GM23338 (cell line): ENCODE measurements at regions not wholly inside any gene's neighbourhood (a gene's known extent, or its start where the extent isn't known, plus 50 kb on each side); places are given as distances from the start of the nearest gene placed in this dataset.
A peak's percentile ranks its signal among the peaks of the same experiment; 100 is the strongest.

ENCODE experiments used
- ATAC-seq: fragments of 200-7000 bp; cut with Tn5 transposase; 3 replicates; pipeline ENCODE4 v1.9.1; 2020
- DNase-seq: peaks from one replicate; pipeline ENCODE4 v3.0.0-alpha.2; 2015; ENCODE audit warnings: low spot score
- H2AFZ ChIP-seq: fragments of 200-600 bp; sonication (generic); 2 replicates; pipeline ENCODE4 v1.8.0; 2016; ENCODE audit warnings: antibody characterized with exemption, mild to moderate bottlenecking, moderate library complexity
- H3F3A ChIP-seq: fragments of 200-600 bp; sonication (generic); replicated peaks from 2 replicates; pipeline ENCODE4 v1.8.0; 2017; ENCODE audit warnings: antibody characterized with exemption, mixed run types, low read depth
- H3K27ac ChIP-seq: fragments of 200-600 bp; sonication (generic); 2 replicates; pipeline ENCODE4 v1.6.1; 2016; ENCODE audit warnings: low read depth
- H3K27me3 ChIP-seq: fragments of 200-600 bp; sonication (generic); 2 replicates; pipeline ENCODE4 v1.8.0; 2016; ENCODE audit warnings: mild to moderate bottlenecking, mixed run types, moderate library complexity; ENCODE audit not compliant: insufficient read depth
- H3K36me3 ChIP-seq: fragments of 200-600 bp; sonication (generic); 2 replicates; pipeline ENCODE4 v1.8.0; 2016; ENCODE audit warnings: mild to moderate bottlenecking; ENCODE audit not compliant: insufficient read depth
- H3K4me1 ChIP-seq: fragments of 200-600 bp; sonication (generic); 2 replicates; pipeline ENCODE4 v1.8.0; 2016; ENCODE audit warnings: mild to moderate bottlenecking, moderate library complexity; ENCODE audit not compliant: insufficient read depth
- H3K4me2 ChIP-seq: fragments of 200-600 bp; sonication (generic); 2 replicates; pipeline ENCODE4 v1.7.1; 2017; ENCODE audit warnings: mixed run types
- H3K4me3 ChIP-seq: fragments of 200-600 bp; sonication (generic); 2 replicates; pipeline ENCODE4 v1.6.1; 2016; ENCODE audit warnings: mixed run types
- H3K79me2 ChIP-seq: fragments of 200-600 bp; sonication (generic); replicated peaks from 2 replicates; pipeline ENCODE4 v1.8.0; 2017; ENCODE audit warnings: mild to moderate bottlenecking; ENCODE audit not compliant: insufficient read depth
- H3K9me2 ChIP-seq: fragments of 200-600 bp; sonication (generic); 2 replicates; pipeline ENCODE4 v1.8.0; 2017; ENCODE audit not compliant: insufficient read depth
- H4K20me1 ChIP-seq: fragments of 200-600 bp; sonication (generic); replicated peaks from 2 replicates; pipeline ENCODE4 v1.8.0; 2017; ENCODE audit warnings: mild to moderate bottlenecking; ENCODE audit not compliant: insufficient read depth
- H3K27ac Mint-ChIP-seq: 2 replicates; pipeline ENCODE4 v1.8.0; 2020; ENCODE audit warnings: inconsistent platforms, mild to moderate bottlenecking, moderate library complexity, mixed read lengths
- H3K27me3 Mint-ChIP-seq: 3 replicates; pipeline ENCODE4 v1.8.0; 2022; ENCODE audit warnings: low read depth, mild to moderate bottlenecking, moderate library complexity, mixed read lengths, inconsistent platforms; ENCODE audit not compliant: insufficient read depth, poor library complexity
- H3K36me3 Mint-ChIP-seq: 3 replicates; pipeline ENCODE4 v1.8.0; 2021; ENCODE audit warnings: low read depth, mild to moderate bottlenecking, inconsistent platforms, moderate library complexity, mixed read lengths
- H3K4me1 Mint-ChIP-seq: 3 replicates; pipeline ENCODE4 v1.8.0; 2020; ENCODE audit warnings: mild to moderate bottlenecking, inconsistent platforms, mixed read lengths
- H3K4me3 Mint-ChIP-seq: 3 replicates; pipeline ENCODE4 v1.8.0; 2021; ENCODE audit warnings: moderate library complexity, mild to moderate bottlenecking, inconsistent platforms, mixed read lengths
- H3K9me3 Mint-ChIP-seq: 3 replicates; pipeline ENCODE4 v1.8.0; 2020; ENCODE audit warnings: moderate library complexity, mild to moderate bottlenecking, inconsistent platforms, mixed read lengths
- CREB1 ChIP-seq: fragments of 250-450 bp; sonication (Bioruptor Pico); IDR thresholded peaks from 2 replicates; pipeline ENCODE4 v1.5.0; 2020; ENCODE audit warnings: low read depth, mild to moderate bottlenecking, moderate library complexity
- EZH2 ChIP-seq: fragments of 200-600 bp; sonication (generic); IDR thresholded peaks from one replicate; pipeline ENCODE4 v1.8.0; 2017; ENCODE audit warnings: antibody characterized with exemption, mild to moderate bottlenecking, low read depth; ENCODE audit not compliant: unreplicated experiment
- EZH2phosphoT487 ChIP-seq: fragments of 200-600 bp; sonication (generic); IDR thresholded peaks from one replicate; pipeline ENCODE4 v1.8.1; 2018; ENCODE audit warnings: antibody characterized with exemption; ENCODE audit not compliant: unreplicated experiment
- JUNB ChIP-seq: IDR thresholded peaks from one replicate; pipeline ENCODE4 v1.6.1; 2016; ENCODE audit warnings: antibody characterized with exemption; ENCODE audit not compliant: unreplicated experiment
- NANOG ChIP-seq: IDR thresholded peaks from 2 replicates; pipeline ENCODE4 v1.6.1; 2016; ENCODE audit warnings: antibody characterized with exemption, borderline replicate concordance
- POLR2AphosphoS5 ChIP-seq: IDR thresholded peaks from 2 replicates; pipeline ENCODE4 v1.6.1; 2016; ENCODE audit warnings: antibody characterized with exemption, low read depth
- REST ChIP-seq: IDR thresholded peaks from one replicate; pipeline ENCODE4 v1.6.1; 2018; ENCODE audit warnings: antibody characterized with exemption; ENCODE audit not compliant: unreplicated experiment
- STAT1 ChIP-seq: IDR thresholded peaks from one replicate; pipeline ENCODE4 v1.6.1; 2016; ENCODE audit warnings: antibody characterized with exemption; ENCODE audit not compliant: unreplicated experiment
- ZNF114 ChIP-seq: fragments of 250-450 bp; sonication (Bioruptor Pico); IDR thresholded peaks from 2 replicates; pipeline ENCODE4 v1.5.0; 2020; ENCODE audit warnings: mild to moderate bottlenecking, moderate library complexity
- ZNF331 ChIP-seq: fragments of 250-450 bp; sonication (Bioruptor Pico); IDR thresholded peaks from 2 replicates; pipeline ENCODE4 v1.5.0; 2020; ENCODE audit warnings: low read depth, mild to moderate bottlenecking, moderate library complexity
- TF ChIP-seq, protein P1 (sequence below): fragments of 250-450 bp; sonication (Bioruptor Pico); IDR thresholded peaks from 2 replicates; pipeline ENCODE4 v1.5.0; 2020; ENCODE audit warnings: mild to moderate bottlenecking, moderate library complexity
- TF ChIP-seq, protein P2 (sequence below): IDR thresholded peaks from 2 replicates; pipeline ENCODE4 v1.6.1; 2016; ENCODE audit warnings: antibody characterized with exemption
- TF ChIP-seq, protein P3 (sequence below), 2 experiments: fragments of 200-600 bp in 1 of 2; sonication (generic) in 1 of 2; conservative IDR thresholded peaks; 2 replicates each; pipeline versions ENCODE4 v1.5.1 to v1.6.1; 2016 to 2017; ENCODE audit warnings: antibody characterized with exemption in 2 of 2, low read depth in 2 of 2, mild to moderate bottlenecking in 2 of 2, moderate library complexity in 1 of 2

GRCh38 chr1:182129398-182129797 is 67.9 kb upstream of the ZNF648 start:
- peaks cover 8% of the 10 kb centered on the region for H3K9me3 Mint-ChIP-seq

More at GRCh38 chr1:182129398-182129797, 67.9 kb upstream of the ZNF648 start:
- no peak for ATAC-seq
- no peaks in the 10 kb centered on the region for H3K79me2 ChIP-seq
- Mint-ChIP-seq H3K27ac (no peak overlapping the region; the same call in 1 of the 2 replicates), H3K4me3 (no peak overlapping the region), H3K36me3 (peaks cover 4% of the 10 kb centered on the region; the same call in 1 of the 3 replicates), H3K4me1 (peaks cover 10% of the 10 kb centered on the region), H3K27me3 (no peaks in the 10 kb centered on the region)
- no peaks in the 10 kb centered on the region for H3F3A ChIP-seq
- H3K27ac ChIP-seq = no peak overlapping the region
- TF ChIP-seq CREB1 (CRISPR knock-in tag) (no peak), JUNB (no peak), EZH2phosphoT487 (no peak), NANOG (no peak), REST (no peak), POLR2AphosphoS5 (no peak), ZNF114 (CRISPR knock-in tag) (no peak), STAT1 (no peak), EZH2 (no peak), ZNF331 (no peak)
- TF ChIP-seq, protein P1, sequence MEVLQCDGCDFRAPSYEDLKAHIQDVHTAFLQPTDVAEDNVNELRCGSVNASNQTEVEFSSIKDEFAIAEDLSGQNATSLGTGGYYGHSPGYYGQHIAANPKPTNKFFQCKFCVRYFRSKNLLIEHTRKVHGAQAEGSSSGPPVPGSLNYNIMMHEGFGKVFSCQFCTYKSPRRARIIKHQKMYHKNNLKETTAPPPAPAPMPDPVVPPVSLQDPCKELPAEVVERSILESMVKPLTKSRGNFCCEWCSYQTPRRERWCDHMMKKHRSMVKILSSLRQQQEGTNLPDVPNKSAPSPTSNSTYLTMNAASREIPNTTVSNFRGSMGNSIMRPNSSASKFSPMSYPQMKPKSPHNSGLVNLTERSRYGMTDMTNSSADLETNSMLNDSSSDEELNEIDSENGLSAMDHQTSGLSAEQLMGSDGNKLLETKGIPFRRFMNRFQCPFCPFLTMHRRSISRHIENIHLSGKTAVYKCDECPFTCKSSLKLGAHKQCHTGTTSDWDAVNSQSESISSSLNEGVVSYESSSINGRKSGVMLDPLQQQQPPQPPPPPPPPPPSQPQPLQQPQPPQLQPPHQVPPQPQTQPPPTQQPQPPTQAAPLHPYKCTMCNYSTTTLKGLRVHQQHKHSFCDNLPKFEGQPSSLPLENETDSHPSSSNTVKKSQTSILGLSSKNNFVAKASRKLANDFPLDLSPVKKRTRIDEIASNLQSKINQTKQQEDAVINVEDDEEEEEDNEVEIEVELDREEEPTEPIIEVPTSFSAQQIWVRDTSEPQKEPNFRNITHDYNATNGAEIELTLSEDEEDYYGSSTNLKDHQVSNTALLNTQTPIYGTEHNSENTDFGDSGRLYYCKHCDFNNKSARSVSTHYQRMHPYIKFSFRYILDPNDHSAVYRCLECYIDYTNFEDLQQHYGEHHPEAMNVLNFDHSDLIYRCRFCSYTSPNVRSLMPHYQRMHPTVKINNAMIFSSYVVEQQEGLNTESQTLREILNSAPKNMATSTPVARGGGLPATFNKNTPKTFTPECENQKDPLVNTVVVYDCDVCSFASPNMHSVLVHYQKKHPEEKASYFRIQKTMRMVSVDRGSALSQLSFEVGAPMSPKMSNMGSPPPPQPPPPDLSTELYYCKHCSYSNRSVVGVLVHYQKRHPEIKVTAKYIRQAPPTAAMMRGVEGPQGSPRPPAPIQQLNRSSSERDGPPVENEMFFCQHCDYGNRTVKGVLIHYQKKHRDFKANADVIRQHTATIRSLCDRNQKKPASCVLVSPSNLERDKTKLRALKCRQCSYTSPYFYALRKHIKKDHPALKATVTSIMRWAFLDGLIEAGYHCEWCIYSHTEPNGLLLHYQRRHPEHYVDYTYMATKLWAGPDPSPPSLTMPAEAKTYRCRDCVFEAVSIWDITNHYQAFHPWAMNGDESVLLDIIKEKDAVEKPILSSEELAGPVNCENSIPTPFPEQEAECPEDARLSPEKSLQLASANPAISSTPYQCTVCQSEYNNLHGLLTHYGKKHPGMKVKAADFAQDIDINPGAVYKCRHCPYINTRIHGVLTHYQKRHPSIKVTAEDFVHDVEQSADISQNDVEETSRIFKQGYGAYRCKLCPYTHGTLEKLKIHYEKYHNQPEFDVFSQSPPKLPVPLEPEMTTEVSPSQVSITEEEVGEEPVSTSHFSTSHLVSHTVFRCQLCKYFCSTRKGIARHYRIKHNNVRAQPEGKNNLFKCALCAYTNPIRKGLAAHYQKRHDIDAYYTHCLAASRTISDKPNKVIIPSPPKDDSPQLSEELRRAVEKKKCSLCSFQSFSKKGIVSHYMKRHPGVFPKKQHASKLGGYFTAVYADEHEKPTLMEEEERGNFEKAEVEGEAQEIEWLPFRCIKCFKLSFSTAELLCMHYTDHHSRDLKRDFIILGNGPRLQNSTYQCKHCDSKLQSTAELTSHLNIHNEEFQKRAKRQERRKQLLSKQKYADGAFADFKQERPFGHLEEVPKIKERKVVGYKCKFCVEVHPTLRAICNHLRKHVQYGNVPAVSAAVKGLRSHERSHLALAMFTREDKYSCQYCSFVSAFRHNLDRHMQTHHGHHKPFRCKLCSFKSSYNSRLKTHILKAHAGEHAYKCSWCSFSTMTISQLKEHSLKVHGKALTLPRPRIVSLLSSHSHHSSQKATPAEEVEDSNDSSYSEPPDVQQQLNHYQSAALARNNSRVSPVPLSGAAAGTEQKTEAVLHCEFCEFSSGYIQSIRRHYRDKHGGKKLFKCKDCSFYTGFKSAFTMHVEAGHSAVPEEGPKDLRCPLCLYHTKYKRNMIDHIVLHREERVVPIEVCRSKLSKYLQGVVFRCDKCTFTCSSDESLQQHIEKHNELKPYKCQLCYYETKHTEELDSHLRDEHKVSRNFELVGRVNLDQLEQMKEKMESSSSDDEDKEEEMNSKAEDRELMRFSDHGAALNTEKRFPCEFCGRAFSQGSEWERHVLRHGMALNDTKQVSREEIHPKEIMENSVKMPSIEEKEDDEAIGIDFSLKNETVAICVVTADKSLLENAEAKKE (CRISPR knock-in tag) = no peak
- TF ChIP-seq, protein P2, sequence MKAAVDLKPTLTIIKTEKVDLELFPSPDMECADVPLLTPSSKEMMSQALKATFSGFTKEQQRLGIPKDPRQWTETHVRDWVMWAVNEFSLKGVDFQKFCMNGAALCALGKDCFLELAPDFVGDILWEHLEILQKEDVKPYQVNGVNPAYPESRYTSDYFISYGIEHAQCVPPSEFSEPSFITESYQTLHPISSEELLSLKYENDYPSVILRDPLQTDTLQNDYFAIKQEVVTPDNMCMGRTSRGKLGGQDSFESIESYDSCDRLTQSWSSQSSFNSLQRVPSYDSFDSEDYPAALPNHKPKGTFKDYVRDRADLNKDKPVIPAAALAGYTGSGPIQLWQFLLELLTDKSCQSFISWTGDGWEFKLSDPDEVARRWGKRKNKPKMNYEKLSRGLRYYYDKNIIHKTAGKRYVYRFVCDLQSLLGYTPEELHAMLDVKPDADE = no peak
- TF ChIP-seq, protein P3, sequence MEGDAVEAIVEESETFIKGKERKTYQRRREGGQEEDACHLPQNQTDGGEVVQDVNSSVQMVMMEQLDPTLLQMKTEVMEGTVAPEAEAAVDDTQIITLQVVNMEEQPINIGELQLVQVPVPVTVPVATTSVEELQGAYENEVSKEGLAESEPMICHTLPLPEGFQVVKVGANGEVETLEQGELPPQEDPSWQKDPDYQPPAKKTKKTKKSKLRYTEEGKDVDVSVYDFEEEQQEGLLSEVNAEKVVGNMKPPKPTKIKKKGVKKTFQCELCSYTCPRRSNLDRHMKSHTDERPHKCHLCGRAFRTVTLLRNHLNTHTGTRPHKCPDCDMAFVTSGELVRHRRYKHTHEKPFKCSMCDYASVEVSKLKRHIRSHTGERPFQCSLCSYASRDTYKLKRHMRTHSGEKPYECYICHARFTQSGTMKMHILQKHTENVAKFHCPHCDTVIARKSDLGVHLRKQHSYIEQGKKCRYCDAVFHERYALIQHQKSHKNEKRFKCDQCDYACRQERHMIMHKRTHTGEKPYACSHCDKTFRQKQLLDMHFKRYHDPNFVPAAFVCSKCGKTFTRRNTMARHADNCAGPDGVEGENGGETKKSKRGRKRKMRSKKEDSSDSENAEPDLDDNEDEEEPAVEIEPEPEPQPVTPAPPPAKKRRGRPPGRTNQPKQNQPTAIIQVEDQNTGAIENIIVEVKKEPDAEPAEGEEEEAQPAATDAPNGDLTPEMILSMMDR (conservative IDR thresholded peaks at IDR 0.05; ENCODE audit: low read depth in 2 of 2) = no peak
- DNase-seq = no peak
- no peak overlapping the region for H3K4me3 ChIP-seq
- no peak overlapping the region for H3K4me2 ChIP-seq
- peak overlapping the region; percentile 88 for H2AFZ ChIP-seq
- H3K27me3 ChIP-seq = no peaks in the 10 kb centered on the region
- H3K9me2 ChIP-seq = 0 out of 2 replicates have a peak, but pooled peaks cover 15% of the 10 kb centered on the region
- 0 out of 2 replicates have a peak, but pooled peaks cover 3% of the 10 kb centered on the region for H3K36me3 ChIP-seq
- no peaks in the 10 kb centered on the region for H3K4me1 ChIP-seq
- H4K20me1 ChIP-seq = no peaks in the 10 kb centered on the region
